ENCODE measurements at regions not wholly inside any gene's neighbourhood (a gene's known extent, or its start where the extent isn't known, plus 50 kb on each side); places are given as distances from the start of the nearest gene placed in this dataset.

- no peak for DNase-seq
- Mint-ChIP-seq H3K27me3 (ENCODE audit: insufficient read depth, unreplicated experiment) (no peaks in the 10 kb centered on the region), H3K36me3 (ENCODE audit: insufficient read depth, unreplicated experiment) (no peaks in the 10 kb centered on the region), H3K4me1 (ENCODE audit: low read depth, unreplicated experiment) (peaks cover 39% of the 10 kb centered on the region), H3K4me3 (ENCODE audit: unreplicated experiment) (no peak overlapping the region), H3K9me3 (ENCODE audit: unreplicated experiment) (no peaks in the 10 kb centered on the region), H3K27ac (ENCODE audit: unreplicated experiment) (no peak overlapping the region)
- POLR2A ChIA-PET: no interaction called here
- no peaks in the 10 kb centered on the region for H3K36me3 ChIP-seq (ENCODE audit: control insufficient read depth, insufficient read depth, low read length)
- no peaks in the 10 kb centered on the region for H3K27me3 ChIP-seq (replicated peaks; ENCODE audit: control insufficient read depth, insufficient read depth, low read length)
- CTCF ChIA-PET: no interaction called here
- H3K4me3 ChIP-seq (ENCODE audit: low read depth, low read length): no peak overlapping the region
- no peak for TF ChIP-seq CTCF (IDR thresholded peaks at IDR 0.05; ENCODE audit: insufficient read depth in 1 of 2, low read depth in 1 of 2, low read length in 1 of 2, severe bottlenecking in 1 of 2, unreplicated experiment in 1 of 2)
- peaks cover 33% of the 10 kb centered on the region for H3K4me1 ChIP-seq
- no TSS peak for BruUV-seq (replicated peaks)
- intact Hi-C loops (cut with micrococcal nuclease; ENCODE audit: unreplicated experiment): no loop called here
- H3K9me3 ChIP-seq: no peaks in the 10 kb centered on the region
Measured at GRCh38 chr12:25755136-25755970, 202.3 kb upstream of the LMNTD1 start.

GRCh38 chr12:25755971-25756260 lies 202.6 kb upstream of the RASSF8 start:
- no peaks in the 10 kb centered on the region for H3K9me3 ChIP-seq

GRCh38 chr12:25757037-25757665 lies 201.3 kb upstream of the RASSF8 start:
- no peaks in the 10 kb centered on the region for H3K27me3 ChIP-seq (replicated peaks; ENCODE audit: control insufficient read depth, insufficient read depth, low read length)
- POLR2A ChIA-PET: no interaction called here
- H3K9me3 ChIP-seq: no peaks in the 10 kb centered on the region
- peak; percentile 57 to 70 for DNase-seq
- TF ChIP-seq CTCF (IDR thresholded peaks at IDR 0.05; ENCODE audit: insufficient read depth in 1 of 2, low read depth in 1 of 2, low read length in 1 of 2, severe bottlenecking in 1 of 2, unreplicated experiment in 1 of 2): no peak
- intact Hi-C loops (cut with micrococcal nuclease; ENCODE audit: unreplicated experiment): loop anchor here (2.0 kb wide), 1 partner anchor 26 kb away; no protein-coding TSS in a partner anchor
- peaks cover 29% of the 10 kb centered on the region for H3K4me1 ChIP-seq
- peak overlapping the region; percentile 36 for H3K27ac Mint-ChIP-seq (ENCODE audit: unreplicated experiment)
- no peaks in the 10 kb centered on the region for H3K27me3 Mint-ChIP-seq (ENCODE audit: insufficient read depth, unreplicated experiment)
- H3K36me3 ChIP-seq (ENCODE audit: control insufficient read depth, insufficient read depth, low read length): no peaks in the 10 kb centered on the region
- no peaks in the 10 kb centered on the region for H3K9me3 Mint-ChIP-seq (ENCODE audit: unreplicated experiment)
- CTCF ChIA-PET: interaction anchor here (0.7 to 0.8 kb wide), 2 partner anchors 119 to 339 kb away, joined by 3 read pairs; no protein-coding TSS in a partner anchor
- no TSS peak for BruUV-seq (replicated peaks)
- peak overlapping the region; percentile 24 for H3K4me3 Mint-ChIP-seq (ENCODE audit: unreplicated experiment)
- H3K4me1 Mint-ChIP-seq (ENCODE audit: low read depth, unreplicated experiment): peaks cover 39% of the 10 kb centered on the region
- H3K36me3 Mint-ChIP-seq (ENCODE audit: insufficient read depth, unreplicated experiment): no peaks in the 10 kb centered on the region
- H3K4me3 ChIP-seq (ENCODE audit: low read depth, low read length): no peak overlapping the region

More at GRCh38 chr12:25755971-25756260, 202.6 kb upstream of the RASSF8 start:
- no peaks in the 10 kb centered on the region for H3K9me3 Mint-ChIP-seq (ENCODE audit: unreplicated experiment)
- no peaks in the 10 kb centered on the region for H3K36me3 Mint-ChIP-seq (ENCODE audit: insufficient read depth, unreplicated experiment)
- no peak for TF ChIP-seq CTCF (IDR thresholded peaks at IDR 0.05; ENCODE audit: insufficient read depth in 1 of 2, low read depth in 1 of 2, low read length in 1 of 2, severe bottlenecking in 1 of 2, unreplicated experiment in 1 of 2)
- no peak overlapping the region for H3K4me3 Mint-ChIP-seq (ENCODE audit: unreplicated experiment)
- no peaks in the 10 kb centered on the region for H3K27me3 Mint-ChIP-seq (ENCODE audit: insufficient read depth, unreplicated experiment)
- H3K36me3 ChIP-seq (ENCODE audit: control insufficient read depth, insufficient read depth, low read length): no peaks in the 10 kb centered on the region
- H3K4me1 ChIP-seq: peaks cover 33% of the 10 kb centered on the region
- no peak overlapping the region for H3K27ac Mint-ChIP-seq (ENCODE audit: unreplicated experiment)
- peaks cover 39% of the 10 kb centered on the region for H3K4me1 Mint-ChIP-seq (ENCODE audit: low read depth, unreplicated experiment)
- no peaks in the 10 kb centered on the region for H3K27me3 ChIP-seq (replicated peaks; ENCODE audit: control insufficient read depth, insufficient read depth, low read length)
- ChIA-PET CTCF (no interaction called here), POLR2A (no interaction called here)
- intact Hi-C loops (cut with micrococcal nuclease; ENCODE audit: unreplicated experiment): loop anchor here (2.0 kb wide), 1 partner anchor 27 kb away; no protein-coding TSS in a partner anchor
- BruUV-seq (replicated peaks): no TSS peak
- H3K4me3 ChIP-seq (ENCODE audit: low read depth, low read length): no peak overlapping the region
- no peak for DNase-seq
